HepG2 (cell line): ENCODE measurements at regions not wholly inside any gene's neighbourhood (a gene's known extent, or its start where the extent isn't known, plus 50 kb on each side); places are given as distances from the start of the nearest gene placed in this dataset.

Experiments
- ZSCAN9 ChIP-seq: IDR thresholded peaks from 2 replicates; pipeline ENCODE4 v1.6.1; 2016; ENCODE audit warnings: borderline replicate concordance
- TF ChIP-seq, protein P1 (sequence below): sonication (generic); formaldehyde crosslinking; IDR thresholded peaks from 2 replicates; pipeline ENCODE4 v1.5.0; 2020; ENCODE audit warnings: mild to moderate bottlenecking, missing genetic modification reagents, moderate library complexity

DNA sequence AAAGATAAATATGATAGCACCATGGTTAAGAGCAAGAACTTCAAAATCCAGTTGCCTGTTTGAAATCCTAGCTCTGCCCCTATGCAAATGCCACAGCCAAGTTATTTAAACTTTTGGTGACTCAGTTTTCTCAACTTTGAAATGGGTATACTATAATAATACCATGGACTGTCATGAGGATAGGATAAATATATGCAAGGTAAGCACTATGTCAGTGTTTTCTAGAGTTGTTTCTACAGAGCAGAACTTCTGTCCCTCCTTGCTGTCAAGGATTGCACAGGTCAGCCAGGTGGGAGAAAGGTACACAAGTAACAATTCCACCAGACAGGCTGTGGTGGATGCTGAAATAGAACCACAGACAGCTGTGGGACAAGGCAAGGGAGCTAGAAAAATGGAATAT is 55.7 kb upstream of the BOD1L2 start:
- TF ChIP-seq ZSCAN9 (CRISPR knock-in tag) = no peak
- TF ChIP-seq, protein P1, sequence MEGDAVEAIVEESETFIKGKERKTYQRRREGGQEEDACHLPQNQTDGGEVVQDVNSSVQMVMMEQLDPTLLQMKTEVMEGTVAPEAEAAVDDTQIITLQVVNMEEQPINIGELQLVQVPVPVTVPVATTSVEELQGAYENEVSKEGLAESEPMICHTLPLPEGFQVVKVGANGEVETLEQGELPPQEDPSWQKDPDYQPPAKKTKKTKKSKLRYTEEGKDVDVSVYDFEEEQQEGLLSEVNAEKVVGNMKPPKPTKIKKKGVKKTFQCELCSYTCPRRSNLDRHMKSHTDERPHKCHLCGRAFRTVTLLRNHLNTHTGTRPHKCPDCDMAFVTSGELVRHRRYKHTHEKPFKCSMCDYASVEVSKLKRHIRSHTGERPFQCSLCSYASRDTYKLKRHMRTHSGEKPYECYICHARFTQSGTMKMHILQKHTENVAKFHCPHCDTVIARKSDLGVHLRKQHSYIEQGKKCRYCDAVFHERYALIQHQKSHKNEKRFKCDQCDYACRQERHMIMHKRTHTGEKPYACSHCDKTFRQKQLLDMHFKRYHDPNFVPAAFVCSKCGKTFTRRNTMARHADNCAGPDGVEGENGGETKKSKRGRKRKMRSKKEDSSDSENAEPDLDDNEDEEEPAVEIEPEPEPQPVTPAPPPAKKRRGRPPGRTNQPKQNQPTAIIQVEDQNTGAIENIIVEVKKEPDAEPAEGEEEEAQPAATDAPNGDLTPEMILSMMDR = no peak
